Activated T-helper 2 cell treated with anti-CD3 and anti-CD28 coated beads, Interferon-gamma antibody, Interleukin-2, Interleukin-4, amounts not matched to agents 10 μg/mL and 5 μg/mL and 100 μg/mL, durations not matched to agents 14 hours and 24 hours and 36 hours (primary cell): ENCODE measurements at regions not wholly inside any gene's neighbourhood (a gene's known extent, or its start where the extent isn't known, plus 50 kb on each side); places are given as distances from the start of the nearest gene placed in this dataset.
A peak's percentile ranks its signal among the peaks of the same experiment; 100 is the strongest.

Experiments used
- DNase-seq: peaks from one replicate; pipeline ENCODE4 v3.0.0; 2021; ENCODE audit warnings: low spot score
- H3K27ac Mint-ChIP-seq: one replicate; pipeline ENCODE4 v1.8.0; 2021; ENCODE audit warnings: mixed read lengths
- H3K27me3 Mint-ChIP-seq: one replicate; pipeline ENCODE4 v1.8.0; 2021; ENCODE audit warnings: low read depth, mixed read lengths
- H3K36me3 Mint-ChIP-seq: one replicate; pipeline ENCODE4 v1.8.0; 2021; ENCODE audit warnings: low read depth, mixed read lengths
- H3K4me1 Mint-ChIP-seq: one replicate; pipeline ENCODE4 v1.8.0; 2021; ENCODE audit warnings: low read depth, mixed read lengths
- H3K4me3 Mint-ChIP-seq: one replicate; pipeline ENCODE4 v1.8.0; 2021; ENCODE audit warnings: low read depth, mild to moderate bottlenecking, moderate library complexity, mixed read lengths
- H3K9me3 Mint-ChIP-seq: one replicate; pipeline ENCODE4 v1.8.0; 2021; ENCODE audit warnings: mixed read lengths
- intact Hi-C: fragments of 100-400 bp; cut with micrococcal nuclease; formaldehyde crosslinking; loops from one replicate; pipeline ENCODE4 v1.15.1; 2023

DNA sequence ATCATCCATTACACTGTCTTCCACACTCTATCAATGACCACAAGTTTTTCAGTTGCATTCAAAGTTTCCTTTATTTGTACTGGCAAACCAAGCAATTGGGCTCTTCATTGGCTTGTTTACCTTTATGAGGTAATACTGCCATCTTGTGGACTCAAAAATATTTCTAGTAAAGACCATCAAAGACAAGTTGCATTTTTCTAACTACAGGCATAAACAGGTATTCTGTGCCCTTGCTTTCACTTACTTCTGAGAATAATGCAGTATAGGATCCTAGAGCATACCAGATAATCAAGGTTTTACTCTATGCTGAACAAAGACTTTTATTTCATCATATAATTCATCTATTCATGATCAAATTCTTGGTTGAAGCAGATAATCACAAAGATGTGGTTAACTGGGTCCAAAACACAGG is 173.7 kb upstream of the POU5F2 start:
- Mint-ChIP-seq H3K27me3 (no peaks in the 10 kb centered on the region), H3K27ac (no peak overlapping the region), H3K36me3 (no peaks in the 10 kb centered on the region), H3K4me3 (no peak overlapping the region), H3K9me3 (no peaks in the 10 kb centered on the region), H3K4me1 (no peaks in the 10 kb centered on the region)
- no peak for DNase-seq
- intact Hi-C loops, result loop anchor here (1.0 to 5.0 kb wide), 3 partner anchors 113 to 334 kb away; partner anchors contain the start of gene NR2F1-AS1

DNA sequence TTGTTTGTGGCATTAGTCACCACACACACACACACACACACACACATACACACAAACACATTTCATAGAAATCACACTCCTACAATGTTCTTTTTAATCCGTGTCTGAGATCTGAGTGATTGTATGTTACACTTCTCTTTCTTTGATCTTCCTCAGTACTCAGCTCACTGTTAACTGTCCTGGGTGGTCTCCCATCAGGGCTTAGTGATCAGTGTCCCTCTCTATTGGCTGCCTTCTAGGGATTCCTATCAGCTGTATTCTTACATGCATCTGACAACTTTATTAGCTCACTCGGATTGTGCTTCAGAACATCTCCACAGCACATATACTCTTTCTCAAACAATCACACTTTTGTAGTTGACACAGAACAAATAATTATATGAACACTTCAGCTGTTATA is 170.2 kb upstream of the POU5F2 start:
- Mint-ChIP-seq H3K27ac (no peak overlapping the region), H3K4me3 (no peak overlapping the region), H3K36me3 (no peaks in the 10 kb centered on the region), H3K9me3 (no peaks in the 10 kb centered on the region), H3K4me1 (no peaks in the 10 kb centered on the region), H3K27me3 (no peaks in the 10 kb centered on the region)
- intact Hi-C loops, result no loop called here
- DNase-seq, result no peak

DNA sequence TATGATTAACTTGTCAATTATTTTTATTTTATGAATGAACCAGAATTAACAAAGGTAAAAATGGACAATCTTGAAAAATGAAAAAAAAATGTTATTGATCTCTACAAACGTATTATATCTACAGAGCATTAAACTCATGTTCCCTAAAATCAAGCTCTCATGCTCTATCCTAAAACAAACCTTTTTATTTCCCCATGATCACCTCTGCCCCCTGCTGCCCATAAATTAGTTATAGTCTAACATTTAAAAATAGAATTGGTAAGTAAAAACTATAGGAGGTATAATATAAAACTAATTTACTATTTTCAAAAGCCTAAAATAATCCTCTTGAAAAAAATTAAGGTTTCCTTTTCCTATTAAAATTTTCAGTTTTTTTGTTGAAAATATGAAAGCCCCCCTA is 168.0 kb upstream of the POU5F2 start:
- H3K27me3 Mint-ChIP-seq, result no peaks in the 10 kb centered on the region
- H3K4me3 Mint-ChIP-seq, result no peak overlapping the region
- intact Hi-C loops, result no loop called here
- H3K36me3 Mint-ChIP-seq, result no peaks in the 10 kb centered on the region
- DNase-seq, result no peak
- H3K9me3 Mint-ChIP-seq, result no peaks in the 10 kb centered on the region
- H3K4me1 Mint-ChIP-seq, result no peaks in the 10 kb centered on the region
- no peak overlapping the region for H3K27ac Mint-ChIP-seq

DNA sequence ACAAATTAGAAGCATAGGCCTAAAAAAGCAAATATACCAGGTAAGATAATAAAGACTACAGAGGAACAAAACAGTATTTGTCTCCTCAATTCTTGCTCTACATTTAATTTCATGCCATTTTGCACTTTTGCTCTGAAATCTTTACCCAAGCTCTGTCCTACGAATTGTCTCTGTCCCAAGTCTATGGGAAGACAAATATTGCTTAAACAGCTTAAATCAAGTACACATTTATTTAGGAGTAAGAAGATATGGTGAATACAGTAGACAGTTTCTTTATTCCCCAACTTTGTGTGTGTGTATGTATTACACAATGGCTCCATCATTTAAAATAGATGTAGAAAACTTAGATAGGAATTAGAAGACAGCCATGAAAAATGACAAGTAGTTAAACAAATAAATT is 163.5 kb upstream of the POU5F2 start:
- H3K27me3 Mint-ChIP-seq, result no peaks in the 10 kb centered on the region
- no peak overlapping the region for H3K4me3 Mint-ChIP-seq

DNA sequence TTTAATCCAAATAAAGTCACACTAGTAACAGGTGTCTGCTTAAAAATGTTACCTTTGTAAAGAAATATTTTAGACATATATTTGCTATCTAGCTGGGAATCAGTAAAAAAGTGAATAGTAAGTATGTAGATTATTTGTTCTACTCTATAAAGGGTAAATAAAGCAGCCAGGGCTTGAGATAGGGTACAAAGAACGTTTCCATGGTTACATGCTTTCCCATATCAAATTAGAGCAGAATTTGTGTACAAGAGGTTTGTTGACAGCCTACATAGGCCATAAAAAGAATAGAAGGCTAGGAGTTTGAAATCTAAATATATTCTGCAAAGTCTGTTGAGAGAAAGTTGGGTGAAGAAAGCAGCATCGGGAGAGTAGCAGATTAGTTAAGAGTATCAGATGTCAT is 160.9 kb upstream of the POU5F2 start:
- Mint-ChIP-seq H3K27ac (no peak overlapping the region), H3K27me3 (no peaks in the 10 kb centered on the region), H3K36me3 (no peaks in the 10 kb centered on the region), H3K9me3 (no peaks in the 10 kb centered on the region), H3K4me1 (no peaks in the 10 kb centered on the region), H3K4me3 (no peak overlapping the region)
- DNase-seq, result no peak
- intact Hi-C loops, result no loop called here

More for the DNA sequence above, 163.5 kb upstream of the POU5F2 start:
- no peaks in the 10 kb centered on the region for H3K4me1 Mint-ChIP-seq
- no peaks in the 10 kb centered on the region for H3K36me3 Mint-ChIP-seq
- intact Hi-C loops, result no loop called here
- H3K27ac Mint-ChIP-seq, result no peak overlapping the region
- DNase-seq, result no peak
- H3K9me3 Mint-ChIP-seq, result no peaks in the 10 kb centered on the region

DNA sequence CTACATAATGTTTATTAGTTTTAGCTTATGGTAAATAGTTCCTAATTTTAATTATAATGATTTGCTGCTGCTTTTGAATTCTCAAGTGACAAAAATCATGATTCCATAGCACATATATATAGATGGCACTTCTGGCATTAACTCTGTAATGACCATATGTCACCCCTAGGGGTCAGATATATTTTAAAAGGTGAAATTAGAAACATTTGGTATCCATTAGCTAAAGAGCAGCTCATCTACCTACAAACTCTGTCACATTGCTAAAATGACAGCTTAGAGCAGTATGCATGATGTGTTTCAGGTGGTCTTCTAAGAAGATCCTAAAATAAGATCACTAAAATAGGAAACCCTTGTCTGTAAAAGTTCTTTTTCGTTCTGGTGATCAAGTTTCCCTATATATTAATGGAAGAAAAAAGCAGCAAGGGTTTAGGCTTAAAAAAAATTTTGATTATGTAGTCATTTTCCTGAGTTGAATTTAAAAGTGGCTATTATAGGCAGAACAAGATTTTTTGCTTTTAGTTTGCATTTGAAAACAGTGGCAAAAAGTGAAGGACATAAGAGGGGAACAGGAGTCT is 157.7 kb upstream of the POU5F2 start:
- intact Hi-C loops, result no loop called here
- Mint-ChIP-seq H3K36me3 (no peaks in the 10 kb centered on the region), H3K9me3 (no peaks in the 10 kb centered on the region), H3K27ac (no peak overlapping the region), H3K4me1 (peaks cover 2% of the 10 kb centered on the region), H3K27me3 (no peaks in the 10 kb centered on the region), H3K4me3 (no peak overlapping the region)
- DNase-seq, result no peak

DNA sequence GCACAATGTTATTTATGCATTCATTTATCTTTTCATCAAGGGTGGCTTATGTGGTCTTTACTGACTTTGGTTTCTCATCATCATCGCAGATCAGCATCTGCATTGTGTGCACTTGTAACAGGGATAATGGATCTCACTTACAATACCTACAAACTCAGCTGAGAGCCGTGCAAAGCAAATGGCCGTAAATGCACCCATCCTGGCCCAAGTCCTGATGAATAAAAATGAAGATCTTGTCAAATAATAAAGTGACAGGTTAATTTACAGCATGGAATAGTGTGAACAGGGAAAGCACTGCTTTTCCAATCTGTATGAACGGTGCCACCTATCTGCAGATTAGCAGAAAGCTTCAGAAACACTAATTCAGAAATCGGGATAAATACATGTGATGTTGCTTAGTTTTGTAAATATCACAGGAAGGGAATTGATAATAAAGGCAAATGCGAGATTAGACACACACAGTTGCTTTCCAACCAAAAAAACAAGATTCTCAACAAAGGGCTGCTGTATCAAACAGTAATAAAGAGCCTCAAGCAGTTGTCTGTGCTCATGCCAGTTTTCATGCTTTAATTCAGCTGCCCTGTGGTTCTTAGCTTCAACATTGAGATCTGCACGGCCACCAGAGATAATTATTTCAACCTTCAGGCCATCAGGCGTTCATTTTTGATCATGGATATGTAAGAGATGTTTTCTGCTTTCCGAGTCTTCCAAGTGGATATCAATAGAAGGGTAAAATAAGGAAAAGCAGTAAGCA is 153.4 kb upstream of the POU5F2 start:
- Mint-ChIP-seq H3K9me3 (no peaks in the 10 kb centered on the region), H3K36me3 (no peaks in the 10 kb centered on the region), H3K4me1 (peaks cover 2% of the 10 kb centered on the region), H3K27me3 (no peaks in the 10 kb centered on the region), H3K4me3 (no peak overlapping the region), H3K27ac (no peak overlapping the region)
- intact Hi-C loops, result no loop called here
- no peak for DNase-seq

DNA sequence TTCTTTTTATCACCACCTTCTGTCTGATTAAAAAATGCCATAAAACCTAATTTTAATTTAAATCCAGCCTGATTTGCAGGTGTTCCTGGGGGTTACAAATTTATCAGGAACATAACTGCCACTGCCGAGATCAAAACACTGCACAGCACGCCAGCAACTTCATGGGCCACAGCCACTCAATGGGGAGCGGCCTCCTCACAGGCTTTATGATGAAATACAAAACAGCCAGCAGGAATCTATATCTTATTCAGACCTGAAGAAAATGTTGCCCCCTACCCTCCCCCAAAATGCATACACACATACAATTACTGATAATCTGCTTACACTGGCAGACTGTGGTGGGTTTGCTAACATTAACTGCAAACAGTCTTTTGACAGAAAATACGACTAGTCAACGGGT is 151.7 kb upstream of the POU5F2 start:
- Mint-ChIP-seq H3K36me3 (no peaks in the 10 kb centered on the region), H3K27me3 (no peaks in the 10 kb centered on the region), H3K4me3 (no peak overlapping the region), H3K9me3 (no peaks in the 10 kb centered on the region), H3K27ac (no peak overlapping the region), H3K4me1 (peaks cover 2% of the 10 kb centered on the region)
- DNase-seq, result no peak
- intact Hi-C loops, result no loop called here

DNA sequence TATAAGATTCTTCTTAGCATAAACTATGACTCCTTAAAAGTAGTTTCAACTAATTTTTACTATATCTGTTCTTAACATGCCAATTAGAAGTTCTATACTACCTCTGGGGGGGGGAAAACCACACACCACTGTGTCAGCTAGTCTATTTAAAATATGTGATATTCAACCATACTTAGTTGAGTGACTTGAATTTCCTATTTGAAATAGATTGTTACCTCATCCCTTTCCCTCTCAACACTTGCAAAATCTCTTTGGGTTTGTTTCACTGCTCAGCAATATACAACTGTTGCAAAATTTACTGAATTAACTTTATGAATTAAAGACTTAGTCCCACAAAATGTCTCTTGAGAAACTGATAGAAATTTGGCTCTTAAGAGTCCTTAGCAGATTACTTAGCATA is 151.1 kb upstream of the POU5F2 start:
- H3K9me3 Mint-ChIP-seq, result no peaks in the 10 kb centered on the region
- H3K36me3 Mint-ChIP-seq, result no peaks in the 10 kb centered on the region
- no peak overlapping the region for H3K27ac Mint-ChIP-seq
- intact Hi-C loops, result no loop called here
- no peak for DNase-seq
- no peak overlapping the region for H3K4me3 Mint-ChIP-seq
- peaks cover 5% of the 10 kb centered on the region for H3K4me1 Mint-ChIP-seq
- no peaks in the 10 kb centered on the region for H3K27me3 Mint-ChIP-seq

DNA sequence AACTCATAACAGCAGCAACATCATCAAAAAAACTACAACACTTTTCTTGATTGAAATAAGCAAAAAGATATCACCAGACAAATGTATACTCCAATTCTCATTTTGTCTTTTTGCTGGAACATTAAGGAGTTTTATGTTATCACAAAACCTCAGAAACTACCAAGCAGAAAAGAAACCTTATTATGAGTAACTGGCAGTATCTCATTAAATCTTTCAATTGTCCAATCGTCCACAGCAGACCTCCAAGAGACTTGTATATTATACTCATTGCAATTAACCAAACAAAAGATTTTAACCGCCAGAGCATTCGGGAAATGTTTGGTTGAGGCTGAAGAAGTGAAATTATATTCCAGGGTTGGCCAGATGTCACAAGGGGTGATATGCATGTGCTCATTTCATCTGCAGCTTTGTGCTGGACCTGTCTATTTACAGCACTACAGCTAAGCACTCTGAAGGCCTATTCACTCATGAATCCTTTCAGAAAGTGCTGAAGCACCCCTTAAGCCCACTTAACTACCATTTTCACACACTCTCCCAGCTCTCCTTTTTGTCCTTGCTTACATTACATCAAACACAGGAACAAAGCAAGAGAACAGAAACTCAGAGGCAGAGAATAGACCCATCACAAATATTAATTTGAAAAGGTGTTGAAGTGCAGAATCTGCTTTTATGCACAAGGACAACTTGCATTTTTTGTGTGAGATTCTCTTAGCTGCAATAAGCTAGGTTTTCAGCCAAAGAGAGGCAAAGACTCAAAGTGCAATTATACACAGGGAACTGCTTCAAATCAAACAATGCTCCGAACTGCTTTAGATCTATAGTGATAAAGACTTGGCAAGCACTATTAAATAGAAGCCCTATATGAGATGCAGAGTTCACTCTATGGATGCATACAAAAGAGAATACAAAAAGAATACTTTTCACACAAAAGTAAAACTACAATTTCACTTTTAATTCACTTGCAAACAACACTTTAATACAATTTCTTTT is 150.4 kb upstream of the POU5F2 start:
- H3K27me3 Mint-ChIP-seq, result no peaks in the 10 kb centered on the region
- H3K27ac Mint-ChIP-seq, result no peak overlapping the region
- H3K9me3 Mint-ChIP-seq, result no peaks in the 10 kb centered on the region
- peaks cover 8% of the 10 kb centered on the region for H3K4me1 Mint-ChIP-seq
- intact Hi-C loops, result no loop called here
- no peak overlapping the region for H3K4me3 Mint-ChIP-seq
- no peak for DNase-seq
- no peaks in the 10 kb centered on the region for H3K36me3 Mint-ChIP-seq

DNA sequence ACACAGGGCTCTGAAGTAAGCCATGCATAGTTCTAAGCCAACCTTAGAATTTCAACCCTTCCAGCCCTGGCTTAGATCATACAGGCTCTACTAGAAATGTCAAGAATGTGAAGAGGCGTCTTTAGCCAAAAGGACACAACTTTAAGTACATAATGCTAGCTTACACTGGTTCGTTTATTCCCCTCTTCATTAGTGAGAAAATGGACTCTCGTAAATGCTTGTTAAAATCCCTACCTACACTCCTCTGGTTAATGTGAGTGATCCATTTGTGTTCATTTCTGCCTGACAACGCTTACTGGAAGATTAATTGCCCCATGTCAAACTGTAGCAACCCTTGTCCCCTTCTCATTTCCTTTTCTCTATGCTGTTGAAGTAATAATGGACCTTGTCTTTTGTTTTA is 149.3 kb upstream of the POU5F2 start:
- Mint-ChIP-seq H3K36me3 (no peaks in the 10 kb centered on the region), H3K9me3 (no peaks in the 10 kb centered on the region), H3K4me1 (peaks cover 11% of the 10 kb centered on the region), H3K27me3 (no peaks in the 10 kb centered on the region), H3K27ac (no peak overlapping the region), H3K4me3 (no peak overlapping the region)
- intact Hi-C loops, result no loop called here
- DNase-seq, result no peak

DNA sequence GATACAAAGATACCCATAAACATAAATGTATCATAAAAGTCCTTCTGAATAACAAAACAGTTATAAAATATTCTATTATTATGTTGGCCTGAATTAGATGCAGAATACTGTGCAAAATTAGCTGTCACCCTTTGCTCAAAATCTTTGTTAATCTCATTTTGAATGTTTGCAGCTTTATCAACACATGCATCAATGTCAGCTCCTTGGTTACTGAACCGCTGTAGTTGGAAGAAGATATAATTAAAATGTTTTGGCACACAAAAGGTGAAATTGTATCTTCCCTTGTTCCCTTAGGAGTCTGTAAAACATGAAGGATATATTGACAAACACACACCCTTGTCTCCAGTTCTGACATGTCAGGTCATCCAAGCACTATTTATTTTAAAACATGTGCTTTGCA is 146.3 kb upstream of the POU5F2 start:
- no peaks in the 10 kb centered on the region for H3K9me3 Mint-ChIP-seq
- no peak for DNase-seq
- no peaks in the 10 kb centered on the region for H3K36me3 Mint-ChIP-seq
- intact Hi-C loops, result no loop called here
- no peak overlapping the region for H3K4me3 Mint-ChIP-seq
- H3K4me1 Mint-ChIP-seq, result peaks cover 11% of the 10 kb centered on the region
- H3K27ac Mint-ChIP-seq, result no peak overlapping the region
- no peaks in the 10 kb centered on the region for H3K27me3 Mint-ChIP-seq

DNA sequence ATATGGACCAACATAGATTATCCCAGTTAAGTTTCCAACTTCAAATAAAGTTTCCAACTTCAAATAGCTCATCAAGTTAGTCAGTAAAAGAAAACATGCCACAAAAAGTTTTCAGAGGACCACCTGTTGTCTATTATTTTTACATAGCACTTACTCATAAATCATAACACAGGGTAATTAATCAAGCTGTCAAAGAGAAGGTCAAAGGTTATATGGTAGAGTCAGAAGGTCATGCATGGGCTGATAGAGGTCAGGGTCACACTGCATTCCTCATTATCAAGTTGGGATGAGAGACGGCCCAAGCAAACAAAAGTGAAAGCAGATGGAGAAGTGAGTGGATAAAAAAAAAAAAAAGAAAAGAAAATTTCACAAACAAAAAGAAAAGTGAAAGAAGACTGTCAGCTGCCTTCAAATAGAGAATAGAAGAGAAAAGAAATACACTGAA is 145.5 kb upstream of the POU5F2 start:
- H3K36me3 Mint-ChIP-seq, result no peaks in the 10 kb centered on the region
- DNase-seq, result no peak
- H3K27ac Mint-ChIP-seq, result no peak overlapping the region
- peak overlapping the region; percentile 46 for H3K4me3 Mint-ChIP-seq
- no peaks in the 10 kb centered on the region for H3K9me3 Mint-ChIP-seq
- no peaks in the 10 kb centered on the region for H3K27me3 Mint-ChIP-seq
- H3K4me1 Mint-ChIP-seq, result peaks cover 11% of the 10 kb centered on the region
- intact Hi-C loops, result no loop called here
